Ovary (tissue), 7 donors: ENCODE measurements at regions not wholly inside any gene's neighbourhood (a gene's known extent, or its start where the extent isn't known, plus 50 kb on each side); places are given as distances from the start of the nearest gene placed in this dataset.

ENCODE experiments used
- DNase-seq, 5 donors: peaks; one replicate each; pipeline ENCODE4 v3.0.0-alpha.2; 2019 to 2020
- H3K27ac ChIP-seq, 2 donors: fragments of 200-600 bp; one replicate each; pipeline versions ENCODE4 v1.5.1 to v1.8.0; 2019 to 2022
- H3K27me3 ChIP-seq: fragments of 200-600 bp; one replicate; pipeline ENCODE4 v1.8.0; 2022
- H3K36me3 ChIP-seq: fragments of 200-600 bp; sonication (generic); one replicate; pipeline ENCODE4 v1.5.1; 2019
- H3K4me1 ChIP-seq: one replicate; pipeline ENCODE4 v1.8.1; 2013; ENCODE audit warnings: mild to moderate bottlenecking, moderate library complexity; ENCODE audit not compliant: insufficient read depth
- H3K4me3 ChIP-seq: fragments of 200-600 bp; sonication (generic); one replicate; pipeline ENCODE4 v1.5.1; 2017
- H3K9me3 ChIP-seq, 2 donors: fragments of 200-600 bp in 1 of 2; sonication (generic) in 1 of 2; one replicate each; pipeline versions ENCODE4 v1.5.1 to v1.8.1; 2013 to 2019; ENCODE audit warnings: mild to moderate bottlenecking in 1 of 2, moderate library complexity in 1 of 2
- EP300 ChIP-seq: sonication (generic); formaldehyde crosslinking; IDR thresholded peaks from one replicate; pipeline ENCODE4 v1.6.1; 2017; ENCODE audit warnings: antibody characterized with exemption
- POLR2A ChIP-seq: fragments of 450-650 bp; IDR thresholded peaks from one replicate; pipeline ENCODE4 v1.6.1; 2017; ENCODE audit warnings: antibody characterized with exemption, mild to moderate bottlenecking, moderate library complexity
- WGBS, 3 donors: extraction: QIAGEN DNeasy Blood & Tissue Kit in 1 of 3; methylation state at CpG; one replicate each; pipeline versions ENCODE4 v1.1.5 to v1.1.7; 2013 to 2017; 5-methylcytosine and 5-hydroxymethylcytosine counted together
- intact Hi-C, 4 donors: fragments of 100-400 bp; cut with DNase I; formaldehyde crosslinking; loops; one replicate each; pipeline versions ENCODE4 v1.11.0 to v1.15.1; 2022 to 2023
- TF ChIP-seq, protein P1 (sequence below), 3 donors: fragments of 450-650 bp in 2 of 3; fragments of 200-600 bp in 1 of 3; IDR thresholded peaks; one replicate each; pipeline versions ENCODE4 v1.5.1 to v1.8.0; 2016 to 2022; ENCODE audit warnings: antibody characterized with exemption in 3 of 3, mild to moderate bottlenecking in 1 of 3
- donor health status: DM: no; HTN: no; CAD: no; lungs with moderate emphysema.
- donor health status: DM: no; HTN: no; CAD: no.
- donor health status: Bipolar disorder and iron deficiency.
- donor health status: DM: no; HTN: no; CAD: no.
- donor health status: DM: yes; HTN: yes; CAD: no.

DNA sequence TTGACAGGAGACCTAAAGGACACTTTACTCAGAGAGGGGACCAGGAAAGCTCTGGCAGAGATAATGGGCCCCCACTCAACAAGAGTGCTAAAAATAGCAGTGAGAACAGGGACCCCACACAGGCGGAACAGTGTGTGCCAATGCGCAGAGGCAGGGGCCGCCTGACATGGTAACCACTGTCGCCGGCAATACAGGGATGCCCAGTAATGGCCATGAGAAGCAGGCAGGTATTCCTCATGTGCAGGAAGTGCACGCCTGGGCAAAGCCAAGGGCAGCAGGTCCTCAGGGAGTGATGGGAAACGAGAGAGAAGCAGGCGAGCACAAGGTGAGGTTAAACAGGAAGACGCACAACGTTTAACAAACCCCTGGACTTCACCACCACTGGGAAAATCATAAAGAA is 757.1 kb downstream of the LIG4 start:
- WGBS, 3 donors: 92 to 94% (median 93%) methylated on average over 10 of the region's 10 CpGs
- intact Hi-C loops: no loop called here

DNA sequence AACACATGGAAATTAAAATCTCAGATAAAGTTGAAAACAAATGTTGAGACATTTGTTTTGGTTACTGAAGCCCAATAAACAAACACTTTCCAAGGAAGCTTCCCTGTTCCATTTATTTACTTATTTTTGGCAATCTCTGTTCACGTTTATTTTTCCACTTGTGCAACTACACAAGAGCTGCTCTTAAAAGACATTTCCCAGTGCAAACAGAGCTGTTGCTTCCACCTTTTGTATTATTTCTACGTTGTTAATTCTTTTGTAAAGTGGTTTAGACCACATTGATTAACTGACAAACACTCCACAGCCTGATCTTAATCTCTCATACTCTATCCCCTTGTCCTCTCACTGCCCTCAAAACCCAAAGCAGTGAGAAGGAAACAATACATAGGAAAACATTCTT is 757.6 kb downstream of the LIG4 start:
- H3K36me3 ChIP-seq: no peaks in the 10 kb centered on the region
- TF ChIP-seq EP300 (no peak), POLR2A (no peak)
- TF ChIP-seq, protein P1, sequence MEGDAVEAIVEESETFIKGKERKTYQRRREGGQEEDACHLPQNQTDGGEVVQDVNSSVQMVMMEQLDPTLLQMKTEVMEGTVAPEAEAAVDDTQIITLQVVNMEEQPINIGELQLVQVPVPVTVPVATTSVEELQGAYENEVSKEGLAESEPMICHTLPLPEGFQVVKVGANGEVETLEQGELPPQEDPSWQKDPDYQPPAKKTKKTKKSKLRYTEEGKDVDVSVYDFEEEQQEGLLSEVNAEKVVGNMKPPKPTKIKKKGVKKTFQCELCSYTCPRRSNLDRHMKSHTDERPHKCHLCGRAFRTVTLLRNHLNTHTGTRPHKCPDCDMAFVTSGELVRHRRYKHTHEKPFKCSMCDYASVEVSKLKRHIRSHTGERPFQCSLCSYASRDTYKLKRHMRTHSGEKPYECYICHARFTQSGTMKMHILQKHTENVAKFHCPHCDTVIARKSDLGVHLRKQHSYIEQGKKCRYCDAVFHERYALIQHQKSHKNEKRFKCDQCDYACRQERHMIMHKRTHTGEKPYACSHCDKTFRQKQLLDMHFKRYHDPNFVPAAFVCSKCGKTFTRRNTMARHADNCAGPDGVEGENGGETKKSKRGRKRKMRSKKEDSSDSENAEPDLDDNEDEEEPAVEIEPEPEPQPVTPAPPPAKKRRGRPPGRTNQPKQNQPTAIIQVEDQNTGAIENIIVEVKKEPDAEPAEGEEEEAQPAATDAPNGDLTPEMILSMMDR (IDR thresholded peaks at IDR 0.05): no peak
- WGBS, 3 donors: 66 to 72% (median 70%) methylated on average over 2 of the region's 2 CpGs
- H3K27me3 ChIP-seq: no peaks in the 10 kb centered on the region
- H3K4me3 ChIP-seq: no peak overlapping the region
- no peak overlapping the region for H3K27ac ChIP-seq
- no peaks in the 10 kb centered on the region for H3K9me3 ChIP-seq
- intact Hi-C loops: no loop called here
- H3K4me1 ChIP-seq: peaks cover 7% of the 10 kb centered on the region
- DNase-seq: no peak

More for the DNA sequence above, 757.1 kb downstream of the LIG4 start:
- Histone ChIP-seq H3K27me3 (no peaks in the 10 kb centered on the region), H3K9me3 (no peaks in the 10 kb centered on the region), H3K4me1 (peaks cover 7% of the 10 kb centered on the region), H3K27ac (no peak overlapping the region), H3K36me3 (no peaks in the 10 kb centered on the region), H3K4me3 (no peak overlapping the region)
- TF ChIP-seq EP300 (no peak), POLR2A (no peak)
- TF ChIP-seq, protein P1 (IDR thresholded peaks at IDR 0.05): no peak
- DNase-seq: no peak

DNA sequence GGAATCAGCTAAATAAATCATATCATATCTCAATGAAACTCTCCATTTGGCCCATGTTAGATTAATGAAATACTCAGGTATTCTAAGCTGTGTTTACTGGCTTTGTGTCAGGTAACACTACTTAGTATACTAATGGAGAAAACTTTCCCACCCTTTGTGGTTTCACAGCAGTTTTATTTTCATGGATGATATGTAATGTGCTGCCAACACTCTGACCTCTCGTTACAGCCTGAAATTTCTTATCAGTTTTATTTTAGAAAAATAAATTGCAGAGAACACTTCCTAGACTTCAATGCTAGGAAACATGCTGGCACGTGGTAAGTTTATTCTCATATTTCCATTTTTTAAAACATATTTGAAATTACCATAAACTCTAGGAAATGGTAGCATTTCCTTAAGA is 758.9 kb downstream of the LIG4 start:
- H3K9me3 ChIP-seq: no peaks in the 10 kb centered on the region

DNA sequence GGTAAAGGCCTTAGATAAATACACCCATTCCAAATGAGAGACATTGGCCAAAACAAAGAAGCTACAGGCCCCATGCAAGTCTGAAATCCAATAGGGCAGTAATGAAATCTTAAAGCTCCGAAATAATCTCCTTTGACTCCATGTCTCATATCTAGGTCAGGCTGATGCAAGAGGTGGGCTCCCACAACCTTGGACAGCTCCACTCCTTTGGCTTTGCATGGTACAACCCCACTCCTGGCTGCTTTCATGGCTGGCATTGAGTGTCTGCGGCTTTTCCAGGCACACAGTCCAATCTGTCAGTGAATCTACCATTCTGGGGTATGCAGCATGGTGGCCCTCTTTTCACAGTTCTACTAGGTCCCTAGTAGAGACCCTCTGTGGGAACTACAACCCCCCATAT is 762.5 kb downstream of the LIG4 start:
- Histone ChIP-seq H3K27ac (no peak overlapping the region), H3K4me1 (no peaks in the 10 kb centered on the region), H3K9me3 (no peaks in the 10 kb centered on the region), H3K4me3 (no peak overlapping the region), H3K36me3 (no peaks in the 10 kb centered on the region), H3K27me3 (no peaks in the 10 kb centered on the region)
- TF ChIP-seq POLR2A (no peak), EP300 (no peak)
- TF ChIP-seq, protein P1 (IDR thresholded peaks at IDR 0.05): no peak
- intact Hi-C loops: no loop called here
- no peak for DNase-seq
- WGBS, 3 donors: 93 to 95% (median 94%) methylated on average over 2 of the region's 2 CpGs

More for the DNA sequence above, 758.9 kb downstream of the LIG4 start:
- TF ChIP-seq POLR2A (no peak), EP300 (no peak)
- TF ChIP-seq, protein P1 (IDR thresholded peaks at IDR 0.05): no peak
- no peak overlapping the region for H3K27ac ChIP-seq
- intact Hi-C loops: no loop called here
- no peaks in the 10 kb centered on the region for H3K27me3 ChIP-seq
- no peaks in the 10 kb centered on the region for H3K36me3 ChIP-seq
- no peak for DNase-seq
- H3K4me3 ChIP-seq: no peak overlapping the region
- WGBS, 3 donors: 3 to 10% (median 3%) methylated on average over 2 of the region's 2 CpGs
- H3K4me1 ChIP-seq: peaks cover 7% of the 10 kb centered on the region
